Right lobe of liver (tissue), 4 donors: ENCODE measurements at regions not wholly inside any gene's neighbourhood (a gene's known extent, or its start where the extent isn't known, plus 50 kb on each side); places are given as distances from the start of the nearest gene placed in this dataset.

Experiments
- CTCF ChIP-seq, 4 donors: fragments of 200-600 bp in 3 of 4; fragments of 450-650 bp in 1 of 4; IDR thresholded peaks; one replicate each; pipeline versions ENCODE4 v1.5.1 to v1.8.0; 2016 to 2022; ENCODE audit warnings: antibody characterized with exemption in 4 of 4, mild to moderate bottlenecking in 2 of 4
- POLR2A ChIP-seq: fragments of 450-650 bp; IDR thresholded peaks from one replicate; pipeline ENCODE4 v1.6.1; 2017; ENCODE audit warnings: antibody characterized with exemption, mild to moderate bottlenecking
- donor health status: DM: no; HTN: no; CAD: no.
- donor health status: DM: no; HTN: no; CAD: no.
- donor health status: DM: no; HTN: yes; CAD: no.

GRCh38 chr1:222073307-222073995 lies 331.6 kb upstream of the DUSP10 start:
- peak in 1 of 4 donors; percentile 5 for TF ChIP-seq CTCF (IDR thresholded peaks at IDR 0.05)
- no peak for TF ChIP-seq POLR2A
